Colonic mucosa (tissue), 4 donors: ENCODE measurements at regions not wholly inside any gene's neighbourhood (a gene's known extent, or its start where the extent isn't known, plus 50 kb on each side); places are given as distances from the start of the nearest gene placed in this dataset.

Experiments
- DNase-seq: peaks from one replicate; pipeline ENCODE4 v3.0.0-alpha.2; 2020
- H3K27ac ChIP-seq: fragments of 200-600 bp; one replicate; pipeline ENCODE4 v1.8.0; 2021
- H3K27me3 ChIP-seq: fragments of 200-600 bp; one replicate; pipeline ENCODE4 v1.8.0; 2021
- H3K36me3 ChIP-seq: fragments of 200-600 bp; one replicate; pipeline ENCODE4 v1.8.0; 2021
- H3K4me1 ChIP-seq: fragments of 200-600 bp; one replicate; pipeline ENCODE4 v1.8.0; 2021; ENCODE audit warnings: mild to moderate bottlenecking
- H3K4me3 ChIP-seq: fragments of 200-600 bp; one replicate; pipeline ENCODE4 v1.8.0; 2021
- H3K9ac ChIP-seq, 2 donors: one replicate each; pipeline ENCODE4 v1.7.0; 2013; ENCODE audit warnings: control low read depth in 2 of 2, low read depth in 2 of 2, low read length in 2 of 2
- H3K9me3 ChIP-seq: fragments of 200-600 bp; one replicate; pipeline ENCODE4 v1.8.0; 2021
- intact Hi-C: fragments of 100-400 bp; cut with DNase I; formaldehyde crosslinking; loops from one replicate; pipeline ENCODE4 v1.14.1; 2022
- TF ChIP-seq, protein P1 (sequence below): fragments of 200-600 bp; IDR thresholded peaks from one replicate; pipeline ENCODE4 v1.8.0; 2022; ENCODE audit warnings: antibody characterized with exemption, mild to moderate bottlenecking
- donor health status: healthy.
- donor health status: DM: no; HTN: no; CAD: no.
- donor health status: DM: no; HTN: no; CAD: no.

GRCh38 chr18:73461780-73462059, 593.9 kb upstream of the NETO1 start:
- H3K9ac ChIP-seq = no peak overlapping the region
- intact Hi-C loops = no loop called here
- no peak overlapping the region for H3K4me3 ChIP-seq
- no peaks in the 10 kb centered on the region for H3K4me1 ChIP-seq
- DNase-seq = no peak
- no peaks in the 10 kb centered on the region for H3K36me3 ChIP-seq
- no peak overlapping the region for H3K27ac ChIP-seq
- H3K9me3 ChIP-seq = no peaks in the 10 kb centered on the region
- no peaks in the 10 kb centered on the region for H3K27me3 ChIP-seq
- TF ChIP-seq, protein P1, sequence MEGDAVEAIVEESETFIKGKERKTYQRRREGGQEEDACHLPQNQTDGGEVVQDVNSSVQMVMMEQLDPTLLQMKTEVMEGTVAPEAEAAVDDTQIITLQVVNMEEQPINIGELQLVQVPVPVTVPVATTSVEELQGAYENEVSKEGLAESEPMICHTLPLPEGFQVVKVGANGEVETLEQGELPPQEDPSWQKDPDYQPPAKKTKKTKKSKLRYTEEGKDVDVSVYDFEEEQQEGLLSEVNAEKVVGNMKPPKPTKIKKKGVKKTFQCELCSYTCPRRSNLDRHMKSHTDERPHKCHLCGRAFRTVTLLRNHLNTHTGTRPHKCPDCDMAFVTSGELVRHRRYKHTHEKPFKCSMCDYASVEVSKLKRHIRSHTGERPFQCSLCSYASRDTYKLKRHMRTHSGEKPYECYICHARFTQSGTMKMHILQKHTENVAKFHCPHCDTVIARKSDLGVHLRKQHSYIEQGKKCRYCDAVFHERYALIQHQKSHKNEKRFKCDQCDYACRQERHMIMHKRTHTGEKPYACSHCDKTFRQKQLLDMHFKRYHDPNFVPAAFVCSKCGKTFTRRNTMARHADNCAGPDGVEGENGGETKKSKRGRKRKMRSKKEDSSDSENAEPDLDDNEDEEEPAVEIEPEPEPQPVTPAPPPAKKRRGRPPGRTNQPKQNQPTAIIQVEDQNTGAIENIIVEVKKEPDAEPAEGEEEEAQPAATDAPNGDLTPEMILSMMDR = no peak

GRCh38 chr18:73461038-73461779, 593.4 kb upstream of the NETO1 start:
- H3K9me3 ChIP-seq = no peaks in the 10 kb centered on the region
- intact Hi-C loops = no loop called here
- TF ChIP-seq, protein P1 = no peak
- no peaks in the 10 kb centered on the region for H3K4me1 ChIP-seq
- H3K36me3 ChIP-seq = no peaks in the 10 kb centered on the region
- no peak overlapping the region for H3K9ac ChIP-seq
- H3K4me3 ChIP-seq = no peak overlapping the region
- H3K27me3 ChIP-seq = no peaks in the 10 kb centered on the region
- H3K27ac ChIP-seq = no peak overlapping the region
- DNase-seq = no peak

- no peaks in the 10 kb centered on the region for H3K4me1 ChIP-seq
- DNase-seq = no peak
- no peak overlapping the region for H3K9ac ChIP-seq
- H3K27me3 ChIP-seq = no peaks in the 10 kb centered on the region
- H3K4me3 ChIP-seq = no peak overlapping the region
- no peaks in the 10 kb centered on the region for H3K36me3 ChIP-seq
- intact Hi-C loops = no loop called here
- no peaks in the 10 kb centered on the region for H3K9me3 ChIP-seq
- H3K27ac ChIP-seq = no peak overlapping the region
- TF ChIP-seq, protein P1 = no peak
Measured at GRCh38 chr18:73458186-73458964, 590.6 kb upstream of the NETO1 start.

- intact Hi-C loops = no loop called here
- Histone ChIP-seq H3K36me3 (no peaks in the 10 kb centered on the region), H3K4me3 (no peak overlapping the region), H3K27me3 (no peaks in the 10 kb centered on the region), H3K9me3 (no peaks in the 10 kb centered on the region), H3K4me1 (no peaks in the 10 kb centered on the region), H3K27ac (no peak overlapping the region), H3K9ac (no peak overlapping the region)
- DNase-seq = no peak
- TF ChIP-seq, protein P1 = no peak
Measured at GRCh38 chr18:73456643-73457042, 588.9 kb upstream of the NETO1 start.

- Histone ChIP-seq H3K4me3 (no peak overlapping the region), H3K27me3 (no peaks in the 10 kb centered on the region), H3K36me3 (no peaks in the 10 kb centered on the region), H3K9me3 (no peaks in the 10 kb centered on the region), H3K9ac (no peak overlapping the region), H3K4me1 (no peaks in the 10 kb centered on the region), H3K27ac (no peak overlapping the region)
- intact Hi-C loops = no loop called here
- TF ChIP-seq, protein P1 = no peak
- no peak for DNase-seq
Measured at GRCh38 chr18:73452866-73453265, 585.1 kb upstream of the NETO1 start.
